Activated CD8-positive, alpha-beta T cell treated with anti-CD3 and anti-CD28 coated beads for 36 hours (primary cell): ENCODE measurements at regions not wholly inside any gene's neighbourhood (a gene's known extent, or its start where the extent isn't known, plus 50 kb on each side); places are given as distances from the start of the nearest gene placed in this dataset.
"Not testable (repeated sequence)": the region's sequence is repeated elsewhere in the genome, so short reads cannot be mapped to it uniquely, and the experiment has no call there.

Experiments used
- ATAC-seq: fragments of 200-7000 bp; cut with Tn5 transposase; one replicate; pipeline ENCODE4 v1.10.0; 2021; ENCODE audit warnings: mild to moderate bottlenecking, moderate library complexity
- CTCF ChIA-PET: fragments of 350-600 bp; sonication (Branson Sonifier 250); formaldehyde crosslinking; loops from one replicate; lab custom pipeline; 2021; ENCODE audit warnings: antibody characterized with exemption; lab: Charles Lee
- POLR2A ChIA-PET: fragments of 350-600 bp; sonication (Branson Sonifier 250); formaldehyde crosslinking; loops from one replicate; lab custom pipeline; 2021; ENCODE audit warnings: antibody characterized with exemption; lab: Charles Lee
- DNase-seq: peaks from one replicate; pipeline ENCODE4 v3.0.0-alpha.2; 2020
- H3K27ac Mint-ChIP-seq: one replicate; pipeline ENCODE4 v1.8.0; 2021; ENCODE audit warnings: mild to moderate bottlenecking, mixed read lengths
- H3K27me3 Mint-ChIP-seq: one replicate; pipeline ENCODE4 v1.8.0; 2021; ENCODE audit warnings: mixed read lengths
- H3K36me3 Mint-ChIP-seq: one replicate; pipeline ENCODE4 v1.8.0; 2021; ENCODE audit warnings: low read depth, mixed read lengths
- H3K4me1 Mint-ChIP-seq: one replicate; pipeline ENCODE4 v1.8.0; 2021; ENCODE audit warnings: low read depth, mixed read lengths
- H3K4me3 Mint-ChIP-seq: one replicate; pipeline ENCODE4 v1.8.0; 2021; ENCODE audit warnings: mild to moderate bottlenecking, moderate library complexity, mixed read lengths
- H3K9me3 Mint-ChIP-seq: one replicate; pipeline ENCODE4 v1.8.0; 2021; ENCODE audit warnings: mixed read lengths
- CTCF ChIP-seq: fragments of 200-600 bp; IDR thresholded peaks from one replicate; pipeline ENCODE4 v1.8.0; 2022; ENCODE audit warnings: antibody characterized with exemption, mild to moderate bottlenecking
- intact Hi-C: fragments of 100-400 bp; cut with micrococcal nuclease; formaldehyde crosslinking; loops from one replicate; pipeline ENCODE4 v1.10.0; 2022

DNA sequence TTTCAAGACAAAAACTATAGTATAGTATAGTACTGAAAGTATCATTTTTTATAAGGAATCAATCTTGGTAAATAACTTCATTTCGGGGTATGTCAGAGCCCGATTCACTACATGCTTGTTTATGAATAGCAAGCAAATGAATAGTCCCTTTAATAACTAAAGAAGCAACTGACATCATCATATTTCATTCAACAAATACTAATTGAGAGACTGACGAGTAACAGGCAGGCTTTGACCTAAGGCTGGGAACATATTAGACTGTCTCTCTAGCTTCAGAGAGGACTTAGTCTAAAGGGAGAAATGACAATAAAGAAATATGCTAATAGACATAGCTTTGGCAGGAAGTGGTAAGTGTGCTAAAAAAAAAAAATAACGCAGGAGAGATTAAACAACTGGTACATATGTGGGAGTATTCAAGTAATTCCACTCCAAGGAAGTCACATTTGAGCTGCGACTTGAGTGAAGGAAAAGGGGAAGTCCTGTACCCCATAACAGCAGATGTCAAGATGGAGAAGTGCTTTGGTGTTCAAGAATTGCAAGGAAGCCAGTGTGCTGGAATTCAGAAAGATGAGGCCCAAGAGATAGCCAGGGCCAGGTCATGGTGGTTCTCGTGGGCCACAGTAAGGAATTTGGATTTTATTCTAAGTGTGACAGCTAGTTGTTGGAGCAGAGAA, 284.9 kb downstream of the FBXO8 start:
- ChIA-PET POLR2A (no interaction called here), CTCF (interaction anchor here (1.8 kb wide), 1 partner anchor 8 kb away, joined by 5 read pairs; no protein-coding TSS in a partner anchor)
- H3K27me3 Mint-ChIP-seq: no peaks in the 10 kb centered on the region
- TF ChIP-seq CTCF: no peak
- no peak overlapping the region for H3K27ac Mint-ChIP-seq
- DNase-seq (no peak), ATAC-seq (no peak)
- no peak overlapping the region for H3K4me3 Mint-ChIP-seq
- H3K9me3 Mint-ChIP-seq: no peaks in the 10 kb centered on the region
- intact Hi-C loops: no loop called here
- H3K4me1 Mint-ChIP-seq: no peaks in the 10 kb centered on the region
- no peaks in the 10 kb centered on the region for H3K36me3 Mint-ChIP-seq

DNA sequence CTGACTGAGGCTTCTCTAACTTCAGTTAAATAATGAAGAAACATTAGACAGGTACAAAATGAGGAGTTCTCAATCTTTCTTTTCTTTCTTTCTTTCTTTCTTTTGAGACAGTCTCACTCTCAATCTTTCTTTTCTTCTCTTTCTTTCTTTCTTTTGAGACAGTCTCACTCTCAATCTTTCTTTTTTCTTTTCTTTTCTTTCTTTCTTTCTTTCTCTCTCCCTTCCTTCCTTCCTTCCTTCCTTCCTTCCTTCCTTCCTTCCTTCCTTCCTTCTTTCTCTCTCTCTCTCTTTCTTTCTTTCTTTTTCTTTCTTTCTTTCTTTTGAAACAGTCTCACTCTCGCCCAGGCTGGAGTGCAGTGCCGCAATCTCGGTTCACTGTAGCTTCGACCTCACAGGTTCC, 287.7 kb downstream of the FBXO8 start:
- H3K27ac Mint-ChIP-seq, H3K36me3 Mint-ChIP-seq, intact Hi-C loops, H3K4me1 Mint-ChIP-seq, ATAC-seq, H3K27me3 Mint-ChIP-seq, CTCF ChIA-PET, DNase-seq, H3K4me3 Mint-ChIP-seq, H3K9me3 Mint-ChIP-seq, POLR2A ChIA-PET: not testable (repeated sequence)

DNA sequence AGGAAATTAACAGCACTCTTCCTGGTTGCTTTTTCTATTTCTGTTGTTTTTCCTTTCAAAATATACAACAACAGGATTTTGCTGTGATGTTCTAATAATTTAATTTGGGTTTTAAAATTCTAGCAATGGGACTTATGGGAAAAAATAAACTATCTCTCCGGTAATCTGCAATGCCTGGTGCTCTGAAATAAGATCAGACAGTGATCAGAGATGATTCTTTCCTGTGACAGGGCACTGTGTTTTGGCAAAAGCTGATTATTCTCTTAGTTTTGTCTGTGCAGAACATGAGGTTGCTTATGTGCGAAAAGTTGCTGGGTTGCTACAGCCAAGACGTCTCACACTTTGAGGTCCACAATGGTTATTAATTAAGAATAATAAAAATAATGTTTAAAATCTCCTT, 291.7 kb downstream of the FBXO8 start:
- no peak for TF ChIP-seq CTCF
- CTCF ChIA-PET: no interaction called here
- ATAC-seq (no peak), DNase-seq (no peak)
- Mint-ChIP-seq H3K4me1 (no peaks in the 10 kb centered on the region), H3K27ac (no peak overlapping the region), H3K9me3 (no peaks in the 10 kb centered on the region), H3K36me3 (no peaks in the 10 kb centered on the region), H3K27me3 (no peaks in the 10 kb centered on the region), H3K4me3 (no peak overlapping the region)
- POLR2A ChIA-PET: interaction anchor here (0.8 kb wide), 1 partner anchor 1451 kb away, joined by 3 read pairs; no protein-coding TSS in a partner anchor
- intact Hi-C loops: no loop called here

- Mint-ChIP-seq H3K9me3 (no peaks in the 10 kb centered on the region), H3K4me1 (no peaks in the 10 kb centered on the region), H3K27ac (no peak overlapping the region), H3K36me3 (no peaks in the 10 kb centered on the region), H3K4me3 (no peak overlapping the region), H3K27me3 (no peaks in the 10 kb centered on the region)
- DNase-seq: no peak
- TF ChIP-seq CTCF: no peak
- ChIA-PET CTCF (interaction anchor here (1.5 kb wide), 1 partner anchor 8 kb away, joined by 5 read pairs; no protein-coding TSS in a partner anchor), POLR2A (no interaction called here)
- no peak for ATAC-seq
- intact Hi-C loops: no loop called here
Measured at GRCh38 chr4:173991316-173991715, 292.2 kb downstream of the FBXO8 start.

DNA sequence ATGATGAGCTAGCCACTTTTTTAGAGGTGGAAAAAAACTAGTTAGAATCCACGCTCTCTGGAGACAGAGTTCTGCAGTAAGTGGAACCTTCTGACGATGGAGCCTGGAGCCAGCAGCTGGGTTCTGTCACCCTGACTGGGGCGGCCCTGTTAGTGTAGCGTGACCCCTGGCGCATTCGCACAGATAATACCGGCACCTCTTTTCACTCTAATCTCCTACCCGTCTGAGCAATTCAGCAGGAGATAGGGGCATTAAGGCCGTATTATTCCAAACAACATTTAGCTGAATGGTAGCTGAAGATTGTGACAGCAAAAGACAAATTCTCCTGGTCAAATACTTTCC, 292.6 kb downstream of the FBXO8 start:
- Mint-ChIP-seq H3K4me3 (no peak overlapping the region), H3K27me3 (no peaks in the 10 kb centered on the region), H3K4me1 (no peaks in the 10 kb centered on the region), H3K27ac (no peak overlapping the region), H3K36me3 (no peaks in the 10 kb centered on the region), H3K9me3 (no peaks in the 10 kb centered on the region)
- no peak for TF ChIP-seq CTCF
- ATAC-seq (no peak), DNase-seq (no peak)
- ChIA-PET POLR2A (no interaction called here), CTCF (interaction anchor here (1.5 kb wide), 1 partner anchor 8 kb away, joined by 5 read pairs; no protein-coding TSS in a partner anchor)
- intact Hi-C loops: no loop called here
